AG09319 (cell line): ENCODE measurements at regions not wholly inside any gene's neighbourhood (a gene's known extent, or its start where the extent isn't known, plus 50 kb on each side); places are given as distances from the start of the nearest gene placed in this dataset.

Experiments
- DNase-seq: peaks from one replicate; pipeline ENCODE4 v3.0.0-alpha.2; 2010; ENCODE audit warnings: low read depth; ENCODE audit errors: extremely low read depth
- CTCF ChIP-seq: IDR thresholded peaks from 2 replicates; pipeline ENCODE4 v1.5.1; 2011; ENCODE audit warnings: low read depth, mild to moderate bottlenecking, inconsistent platforms, low read length, moderate library complexity

GRCh38 chr7:93039282-93039681, 78.5 kb downstream of the SAMD9 start:
- DNase-seq: no peak
- TF ChIP-seq CTCF: no peak

- no peak for TF ChIP-seq CTCF
- no peak for DNase-seq
Observed at GRCh38 chr7:93036807-93037206, 81.0 kb downstream of the SAMD9 start.

- no peak for TF ChIP-seq CTCF
- DNase-seq: no peak
Observed at GRCh38 chr7:93036149-93036640, 81.6 kb downstream of the SAMD9 start.

GRCh38 chr7:93031795-93032194, 86.0 kb downstream of the SAMD9 start:
- DNase-seq: no peak
- TF ChIP-seq CTCF: no peak

- TF ChIP-seq CTCF: no peak
- DNase-seq: no peak
Observed at GRCh38 chr7:93030605-93031225, 87.1 kb downstream of the SAMD9 start.

- TF ChIP-seq CTCF: no peak
- DNase-seq: no peak
Observed at GRCh38 chr7:93029056-93029455, 88.7 kb downstream of the SAMD9 start.

- TF ChIP-seq CTCF: no peak
- no peak for DNase-seq
Observed at GRCh38 chr7:93028610-93029009, 89.2 kb downstream of the SAMD9 start.
